GM12873 (cell line): ENCODE measurements at regions not wholly inside any gene's neighbourhood (a gene's known extent, or its start where the extent isn't known, plus 50 kb on each side); places are given as distances from the start of the nearest gene placed in this dataset.

Source experiments
- TF ChIP-seq, protein P1 (sequence below): IDR thresholded peaks from 2 replicates; pipeline ENCODE4 v1.5.1; 2012; ENCODE audit warnings: low read depth, mild to moderate bottlenecking, moderate library complexity, low read length, control low read depth; ENCODE audit not compliant: insufficient read depth; ENCODE audit errors: missing control alignments

DNA sequence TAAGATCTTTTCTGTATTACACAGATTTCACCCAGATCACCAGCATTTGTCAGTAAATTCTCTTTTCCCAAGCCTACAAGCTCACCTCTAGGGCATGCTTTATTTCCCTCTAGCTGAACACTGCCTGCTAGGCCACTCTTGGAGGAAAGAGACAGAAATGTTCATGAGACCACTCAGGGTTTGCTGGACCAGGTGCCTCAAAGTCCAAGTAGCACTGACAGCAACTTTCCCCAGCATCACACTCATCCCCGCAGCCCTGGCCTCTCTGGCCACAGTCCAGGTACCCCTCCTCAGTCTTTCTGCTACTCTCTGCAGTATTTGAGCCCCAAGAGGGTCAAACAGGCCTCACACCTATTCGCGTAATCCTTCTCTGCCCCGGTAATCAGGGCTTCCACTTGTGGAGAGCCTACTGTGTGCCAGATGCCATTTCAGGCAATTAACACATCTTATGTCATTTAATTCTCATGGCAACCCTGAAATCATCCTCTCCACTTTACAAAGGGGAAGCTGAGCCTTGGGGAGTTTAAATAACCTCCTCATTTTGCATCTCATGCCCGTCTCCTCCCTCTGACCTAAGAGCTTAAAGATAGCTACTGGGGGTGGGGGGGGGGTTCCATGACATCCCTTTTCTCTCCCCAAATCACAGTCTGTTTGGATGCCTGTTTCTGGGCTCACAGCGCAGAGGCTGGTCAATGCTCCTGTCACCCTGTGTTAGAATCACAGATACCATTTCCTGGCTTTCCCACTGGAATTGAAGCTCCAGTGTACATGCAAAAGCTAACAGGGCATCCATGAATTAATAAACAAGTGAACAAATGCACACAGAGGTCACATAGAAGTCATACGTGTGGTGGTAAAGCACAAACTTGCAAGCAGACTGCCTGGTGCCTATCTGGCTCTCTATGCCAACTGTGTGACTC, 88.5 kb downstream of the PRLHR start:
- TF ChIP-seq, protein P1, sequence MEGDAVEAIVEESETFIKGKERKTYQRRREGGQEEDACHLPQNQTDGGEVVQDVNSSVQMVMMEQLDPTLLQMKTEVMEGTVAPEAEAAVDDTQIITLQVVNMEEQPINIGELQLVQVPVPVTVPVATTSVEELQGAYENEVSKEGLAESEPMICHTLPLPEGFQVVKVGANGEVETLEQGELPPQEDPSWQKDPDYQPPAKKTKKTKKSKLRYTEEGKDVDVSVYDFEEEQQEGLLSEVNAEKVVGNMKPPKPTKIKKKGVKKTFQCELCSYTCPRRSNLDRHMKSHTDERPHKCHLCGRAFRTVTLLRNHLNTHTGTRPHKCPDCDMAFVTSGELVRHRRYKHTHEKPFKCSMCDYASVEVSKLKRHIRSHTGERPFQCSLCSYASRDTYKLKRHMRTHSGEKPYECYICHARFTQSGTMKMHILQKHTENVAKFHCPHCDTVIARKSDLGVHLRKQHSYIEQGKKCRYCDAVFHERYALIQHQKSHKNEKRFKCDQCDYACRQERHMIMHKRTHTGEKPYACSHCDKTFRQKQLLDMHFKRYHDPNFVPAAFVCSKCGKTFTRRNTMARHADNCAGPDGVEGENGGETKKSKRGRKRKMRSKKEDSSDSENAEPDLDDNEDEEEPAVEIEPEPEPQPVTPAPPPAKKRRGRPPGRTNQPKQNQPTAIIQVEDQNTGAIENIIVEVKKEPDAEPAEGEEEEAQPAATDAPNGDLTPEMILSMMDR, result no peak

DNA sequence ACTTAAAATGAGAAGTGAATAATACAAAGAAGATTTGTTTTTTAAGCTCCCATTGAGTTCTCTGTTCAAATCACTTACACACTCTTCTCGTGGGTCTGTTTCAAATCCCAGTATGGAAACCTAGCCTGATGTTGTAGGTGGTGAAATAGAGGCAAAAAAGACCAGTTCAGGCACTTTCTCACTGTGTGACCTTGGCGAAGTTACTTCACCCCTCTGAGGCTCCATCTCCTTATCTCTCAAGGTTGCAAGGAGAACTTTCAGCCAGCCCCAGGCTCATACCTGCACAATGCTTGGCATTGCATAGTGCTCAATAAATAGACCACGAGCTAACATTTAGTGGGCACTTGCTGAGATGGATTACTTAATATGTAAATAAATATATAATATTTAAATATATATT, 90.1 kb downstream of the PRLHR start:
- TF ChIP-seq, protein P1, result no peak

DNA sequence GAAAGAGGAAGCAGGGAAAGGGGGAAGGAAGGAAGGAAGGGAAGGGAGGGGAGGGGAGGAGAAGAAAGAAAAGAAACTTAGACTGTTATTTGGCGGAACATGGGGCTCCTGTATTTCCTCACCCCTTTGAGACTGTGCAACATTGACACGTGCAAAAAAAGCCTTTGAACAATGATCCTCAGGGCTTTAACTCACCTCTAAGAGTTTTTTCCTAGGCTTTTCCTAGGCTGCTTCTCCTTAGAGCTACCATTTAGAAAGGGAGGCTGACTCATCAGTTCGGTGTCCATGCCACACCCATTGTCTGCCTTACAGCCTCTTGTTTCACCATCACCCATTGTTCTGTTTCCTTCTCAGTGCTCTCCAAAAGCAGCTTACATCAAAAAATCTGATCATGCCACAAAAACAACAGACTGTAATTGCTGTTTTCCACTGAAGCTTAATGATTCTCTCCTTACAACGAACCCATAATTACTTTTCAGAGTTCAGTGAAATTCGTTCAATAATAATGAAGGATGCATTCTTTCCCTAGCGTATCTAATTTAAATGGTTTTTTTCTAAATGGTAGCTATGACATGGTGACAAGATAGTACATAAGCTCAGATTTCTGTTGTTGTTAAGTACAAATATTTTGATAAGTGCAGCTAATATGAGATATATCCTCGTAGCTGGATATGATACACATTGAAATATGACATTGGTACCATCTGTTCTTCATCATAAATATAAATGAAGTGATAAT, 90.8 kb downstream of the PRLHR start:
- TF ChIP-seq, protein P1, result no peak

DNA sequence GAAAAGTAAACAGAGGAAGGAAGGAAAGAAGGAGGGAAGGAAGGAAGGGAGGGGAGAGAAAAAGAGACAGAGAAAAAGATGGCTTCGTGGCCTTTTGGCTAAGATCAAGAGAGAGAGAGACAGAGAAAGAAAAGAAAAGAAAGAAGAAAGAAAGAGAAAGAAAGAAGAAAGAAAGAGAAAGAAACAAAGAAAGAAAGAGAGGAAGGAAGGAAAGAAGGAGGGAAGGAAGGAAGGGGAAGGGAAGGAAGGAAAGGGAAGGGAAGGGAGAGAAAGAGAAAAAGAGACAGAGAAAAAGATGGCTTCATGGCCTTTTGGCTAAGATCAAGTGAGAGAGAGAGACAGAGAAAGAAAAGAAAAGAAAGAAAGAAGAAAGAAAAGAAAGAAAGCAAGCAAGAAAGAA, 91.4 kb downstream of the PRLHR start:
- TF ChIP-seq, protein P1, result no peak

DNA sequence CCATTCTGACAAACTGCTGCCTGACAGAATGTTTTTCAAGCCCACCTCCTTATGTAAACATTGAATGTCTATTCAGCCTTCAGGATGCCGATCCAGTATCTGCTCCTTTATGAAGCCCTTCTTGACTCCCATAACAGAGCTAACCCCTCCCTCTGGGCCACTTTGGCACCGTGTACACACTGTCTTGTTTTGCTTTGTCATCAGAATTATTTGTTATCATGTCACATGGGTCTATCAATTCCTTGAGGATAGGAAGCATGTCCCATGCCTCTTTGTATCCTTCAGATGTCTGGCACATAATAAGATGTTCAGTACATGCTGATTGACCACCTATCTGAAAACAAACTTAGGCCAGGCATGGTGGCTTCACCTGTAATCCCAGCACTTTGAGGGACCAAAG, 92.3 kb downstream of the PRLHR start:
- TF ChIP-seq, protein P1, result no peak

DNA sequence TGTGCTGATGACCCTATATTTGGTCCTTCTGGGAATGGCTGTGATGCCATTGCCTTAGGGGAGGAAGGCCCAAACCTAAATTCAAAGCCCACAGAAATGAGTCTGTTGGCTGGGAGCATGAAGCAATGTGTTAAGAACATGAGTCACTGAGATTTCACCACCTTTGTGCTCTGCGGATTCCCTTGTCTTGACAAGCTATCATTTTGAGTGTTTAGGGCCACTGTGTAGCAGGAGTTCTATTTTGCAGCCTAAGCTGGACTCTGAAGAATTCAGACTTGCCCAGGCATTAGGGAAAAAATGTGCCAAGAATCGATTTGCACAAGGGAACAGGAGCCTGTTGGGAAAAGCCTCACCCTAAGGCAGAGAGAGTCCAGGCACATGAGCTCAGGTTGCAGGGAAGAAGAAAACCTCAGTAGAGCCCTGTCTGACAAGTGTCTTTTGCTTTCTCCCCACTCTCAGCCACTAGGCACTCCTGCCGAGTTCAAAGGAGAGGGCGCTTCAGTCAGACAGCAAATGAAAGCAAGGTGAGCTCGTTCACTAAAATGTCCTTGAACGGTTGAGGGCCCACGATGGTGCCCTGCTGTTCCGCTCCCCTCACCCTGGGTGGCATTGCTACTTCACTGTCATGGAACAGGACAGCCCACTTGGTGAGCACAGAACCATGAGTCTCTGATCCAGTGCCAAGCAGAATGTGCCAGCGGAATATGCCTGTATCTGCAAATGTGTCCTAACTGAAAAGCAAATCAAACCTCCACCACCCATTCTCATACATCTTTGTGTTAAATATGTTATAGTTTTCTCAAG, 93.6 kb downstream of the PRLHR start:
- TF ChIP-seq, protein P1, result no peak
